ENCODE measurements at regions not wholly inside any gene's neighbourhood (a gene's known extent, or its start where the extent isn't known, plus 50 kb on each side); places are given as distances from the start of the nearest gene placed in this dataset.

- no peak for TF ChIP-seq ZBTB5 (IDR thresholded peaks at IDR 0.05)
- peak; percentile 52 for TF ChIP-seq ZNF175 (CRISPR knock-in tag; IDR thresholded peaks at IDR 0.05; ENCODE audit: low read depth)
- TF ChIP-seq ESRRB (CRISPR knock-in tag; IDR thresholded peaks at IDR 0.05; ENCODE audit: borderline replicate concordance): no peak
- TF ChIP-seq ZNF217 (CRISPR knock-in tag; IDR thresholded peaks at IDR 0.05): no peak
- no peak for TF ChIP-seq JUN (IDR thresholded peaks at IDR 0.05; ENCODE audit: borderline replicate concordance, low read depth, low read length)
- TF ChIP-seq JUN (CRISPR knock-in tag; IDR thresholded peaks at IDR 0.05; ENCODE audit: borderline replicate concordance): no peak
- TF ChIP-seq SMARCA5 (IDR thresholded peaks at IDR 0.05): no peak
- TF ChIP-seq EP300 (IDR thresholded peaks at IDR 0.05; ENCODE audit: low read length): no peak
- TF ChIP-seq ARID3B (CRISPR knock-in tag; IDR thresholded peaks at IDR 0.05; ENCODE audit: borderline replicate concordance): no peak
- no peak for TF ChIP-seq ID3 (CRISPR knock-in tag; IDR thresholded peaks at IDR 0.05)
- TF ChIP-seq ID3 (tag; IDR thresholded peaks at IDR 0.05): no peak
- no peak for TF ChIP-seq RBFOX2 (IDR thresholded peaks at IDR 0.05; ENCODE audit: low read depth, low read length)
- no peak for TF ChIP-seq HINFP (tag; conservative IDR thresholded peaks at IDR 0.05; ENCODE audit: low read depth)
- TF ChIP-seq ZNF778 (CRISPR knock-in tag; IDR thresholded peaks at IDR 0.05): no peak
- TF ChIP-seq WHSC1 (IDR thresholded peaks at IDR 0.05; ENCODE audit: low read length): no peak
- no peak for TF ChIP-seq NFATC3 (IDR thresholded peaks at IDR 0.05)
- TF ChIP-seq STAT5B (CRISPR knock-in tag; IDR thresholded peaks at IDR 0.05): no peak
- TF ChIP-seq RBM34 (IDR thresholded peaks at IDR 0.05; ENCODE audit: borderline replicate concordance, insufficient read depth, low read length): no peak
- TF ChIP-seq BACH1 (tag; IDR thresholded peaks at IDR 0.05): no peak
- TF ChIP-seq ARID3A (IDR thresholded peaks at IDR 0.05; ENCODE audit: borderline replicate concordance, low read depth, low read length): no peak
Observed at GRCh38 chr2:37558623-37559022, 112.8 kb downstream of the CDC42EP3 start (continued).

All from K562 (cell line).